ENCODE measurements at regions not wholly inside any gene's neighbourhood (a gene's known extent, or its start where the extent isn't known, plus 50 kb on each side); places are given as distances from the start of the nearest gene placed in this dataset.

- no peak for DNase-seq (ENCODE audit: low read depth)
- H3K27me3 ChIP-seq (ENCODE audit: control insufficient read depth, insufficient read depth, low read length): no peaks in the 10 kb centered on the region
- TF ChIP-seq CTCF (IDR thresholded peaks at IDR 0.05; ENCODE audit: insufficient read depth, low read length, poor library complexity, severe bottlenecking): no peak
- H3K4me3 ChIP-seq (ENCODE audit: low read depth, low read length): no peak overlapping the region
- no peaks in the 10 kb centered on the region for H3K36me3 ChIP-seq (ENCODE audit: control insufficient read depth, insufficient read depth, low read length)
Measured at GRCh38 chr5:117837786-117838185, 1150.6 kb downstream of the DTWD2 start.

- DNase-seq (ENCODE audit: low read depth): no peak
- Histone ChIP-seq H3K27me3 (ENCODE audit: control insufficient read depth, insufficient read depth, low read length) (no peaks in the 10 kb centered on the region), H3K4me3 (ENCODE audit: low read depth, low read length) (no peak overlapping the region), H3K36me3 (ENCODE audit: control insufficient read depth, insufficient read depth, low read length) (no peaks in the 10 kb centered on the region)
- TF ChIP-seq CTCF (IDR thresholded peaks at IDR 0.05; ENCODE audit: insufficient read depth, low read length, poor library complexity, severe bottlenecking): no peak
Measured at GRCh38 chr5:117833691-117834090, 1154.7 kb downstream of the DTWD2 start.

- Histone ChIP-seq H3K36me3 (ENCODE audit: control insufficient read depth, insufficient read depth, low read length) (no peaks in the 10 kb centered on the region), H3K27me3 (ENCODE audit: control insufficient read depth, insufficient read depth, low read length) (no peaks in the 10 kb centered on the region), H3K4me3 (ENCODE audit: low read depth, low read length) (no peak overlapping the region)
- no peak for TF ChIP-seq CTCF (IDR thresholded peaks at IDR 0.05; ENCODE audit: insufficient read depth, low read length, poor library complexity, severe bottlenecking)
- no peak for DNase-seq (ENCODE audit: low read depth)
Measured at GRCh38 chr5:117829646-117830045, 1158.7 kb downstream of the DTWD2 start.

- TF ChIP-seq CTCF (IDR thresholded peaks at IDR 0.05; ENCODE audit: insufficient read depth, low read length, poor library complexity, severe bottlenecking): no peak
- Histone ChIP-seq H3K4me3 (ENCODE audit: low read depth, low read length) (no peak overlapping the region), H3K27me3 (ENCODE audit: control insufficient read depth, insufficient read depth, low read length) (no peaks in the 10 kb centered on the region), H3K36me3 (ENCODE audit: control insufficient read depth, insufficient read depth, low read length) (no peaks in the 10 kb centered on the region)
- DNase-seq (ENCODE audit: low read depth): no peak
Measured at GRCh38 chr5:117813850-117814249, 1174.5 kb downstream of the DTWD2 start.

- H3K36me3 ChIP-seq (ENCODE audit: control insufficient read depth, insufficient read depth, low read length): no peaks in the 10 kb centered on the region
Measured at GRCh38 chr5:117812861-117813260, 1175.5 kb downstream of the DTWD2 start.

More at GRCh38 chr5:117812861-117813260, 1175.5 kb downstream of the DTWD2 start:
- Histone ChIP-seq H3K27me3 (ENCODE audit: control insufficient read depth, insufficient read depth, low read length) (no peaks in the 10 kb centered on the region), H3K4me3 (ENCODE audit: low read depth, low read length) (no peak overlapping the region)
- TF ChIP-seq CTCF (IDR thresholded peaks at IDR 0.05; ENCODE audit: insufficient read depth, low read length, poor library complexity, severe bottlenecking): no peak
- DNase-seq (ENCODE audit: low read depth): no peak

All from kidney epithelial cell (primary cell).